NCI-H82 (cell line): ENCODE measurements at regions not wholly inside any gene's neighbourhood (a gene's known extent, or its start where the extent isn't known, plus 50 kb on each side); places are given as distances from the start of the nearest gene placed in this dataset.
"Not testable (repeated sequence)": the region's sequence is repeated elsewhere in the genome, so short reads cannot be mapped to it uniquely, and the experiment has no call there.

Experiments used
- DNase-seq: peaks from one replicate; lab custom pipeline; 2025; lab: John Stamatoyannopoulos, UW

GRCh38 chr15:47124430-47125102, 592.7 kb upstream of the SEMA6D start:
- no peak for DNase-seq

DNA sequence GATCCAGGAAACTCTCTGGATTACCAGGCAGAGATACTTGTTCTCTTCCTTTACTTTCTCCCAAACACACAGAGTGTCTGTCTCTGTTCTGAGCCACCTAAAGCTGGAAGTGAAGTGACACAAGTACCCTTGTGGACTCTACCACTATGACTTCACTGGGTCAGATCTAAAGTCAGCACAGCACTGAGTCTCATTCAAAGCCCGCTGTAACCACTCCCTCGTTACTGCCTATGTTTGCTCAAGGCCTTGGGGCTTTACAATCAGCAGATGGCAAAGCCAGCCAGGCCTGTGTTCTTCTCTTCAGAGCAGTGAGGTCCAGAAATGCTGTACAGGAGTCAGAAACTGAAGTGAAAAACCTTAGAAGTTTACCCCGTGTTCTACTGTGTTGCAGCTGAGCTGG, 588.3 kb upstream of the SEMA6D start:
- no peak for DNase-seq

GRCh38 chr15:47131450-47131849, 585.9 kb upstream of the SEMA6D start:
- DNase-seq = not testable (repeated sequence)

DNA sequence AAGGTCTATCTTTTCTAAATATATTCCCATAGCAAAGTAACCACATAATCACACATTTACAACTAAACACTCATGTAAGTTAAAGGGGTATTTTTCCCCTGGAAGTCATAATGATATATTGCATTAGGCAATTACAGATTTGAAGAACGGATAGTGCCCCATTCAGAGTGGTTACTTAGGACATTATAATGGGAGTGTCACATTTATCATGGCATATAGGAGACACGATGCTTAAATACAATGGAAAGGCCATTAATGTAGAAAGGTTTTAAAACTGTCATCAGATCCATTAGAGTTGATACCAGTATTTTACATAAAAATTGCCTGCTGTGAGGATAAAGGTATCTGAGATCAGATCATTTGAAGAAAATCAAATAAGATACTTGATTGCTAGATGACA, 582.0 kb upstream of the SEMA6D start:
- DNase-seq = no peak

GRCh38 chr15:47136236-47136635, 581.1 kb upstream of the SEMA6D start:
- peak; percentile 26 for DNase-seq

- no peak for DNase-seq
These were observed 577.3 kb upstream of the SEMA6D start for GRCh38 chr15:47139965-47140364.

DNA sequence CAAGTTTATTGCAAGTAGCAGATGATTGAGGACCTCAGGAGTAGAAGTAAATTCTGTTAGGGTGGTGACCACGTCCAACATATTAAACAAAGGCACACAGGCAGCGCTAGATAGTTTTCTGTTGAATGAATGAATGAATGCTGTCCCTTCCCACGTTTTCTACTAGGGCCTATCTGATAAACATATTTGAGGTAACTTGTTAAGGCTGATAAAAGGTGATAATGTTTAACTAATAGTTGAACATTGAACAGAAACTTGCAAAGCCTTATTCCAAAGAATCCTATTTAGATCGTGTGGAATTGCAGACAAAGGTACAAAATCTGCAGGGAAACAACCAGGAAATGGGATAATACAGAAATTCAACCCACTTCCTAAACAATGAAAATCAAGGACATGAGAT, 559.5 kb upstream of the SEMA6D start:
- no peak for DNase-seq

- DNase-seq = no peak
These were observed 558.7 kb upstream of the SEMA6D start for GRCh38 chr15:47158573-47158972.

- no peak for DNase-seq
These were observed 540.1 kb upstream of the SEMA6D start for GRCh38 chr15:47177177-47177576.

DNA sequence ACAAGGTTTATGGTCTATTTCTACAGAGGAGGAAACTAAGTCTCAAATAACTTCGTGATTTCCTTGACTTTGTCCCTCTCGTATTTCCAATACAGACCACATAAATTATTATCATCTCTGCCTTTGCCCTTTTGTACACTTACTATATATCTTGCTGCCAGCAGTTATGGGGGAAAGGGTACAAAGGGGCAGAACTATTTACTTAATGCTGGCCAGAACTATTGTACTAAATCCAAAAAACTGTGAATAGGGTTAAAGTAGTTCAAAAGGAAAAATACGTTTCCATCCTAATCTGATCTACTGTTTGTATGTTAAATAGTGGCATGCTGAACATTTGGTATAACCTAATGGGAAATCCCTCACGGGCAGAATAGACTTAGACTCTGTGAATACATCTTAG, 537.3 kb upstream of the SEMA6D start:
- DNase-seq = no peak

DNA sequence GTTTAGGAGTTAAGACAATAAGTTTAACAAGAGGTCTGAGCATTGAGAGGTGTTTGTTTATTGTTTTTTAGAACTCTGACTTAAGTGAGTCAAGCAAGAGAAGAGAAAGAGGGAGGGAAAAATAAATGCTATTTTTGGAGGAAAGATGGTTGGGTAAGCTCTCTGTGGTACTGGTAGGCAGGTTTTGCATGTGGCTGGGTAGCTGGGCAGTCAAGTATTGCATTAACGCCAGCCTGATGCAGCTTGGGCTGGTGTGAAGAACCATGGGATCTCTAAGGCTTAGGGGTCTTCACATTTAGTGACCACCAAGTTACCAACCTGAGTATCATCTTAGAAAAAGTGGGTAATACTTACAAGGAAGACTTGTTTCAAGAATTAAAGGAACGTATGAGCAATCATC, 534.5 kb upstream of the SEMA6D start:
- DNase-seq = peak; percentile 18

- DNase-seq = peak; percentile 95
These were observed 533.0 kb upstream of the SEMA6D start for GRCh38 chr15:47184003-47184907.

DNA sequence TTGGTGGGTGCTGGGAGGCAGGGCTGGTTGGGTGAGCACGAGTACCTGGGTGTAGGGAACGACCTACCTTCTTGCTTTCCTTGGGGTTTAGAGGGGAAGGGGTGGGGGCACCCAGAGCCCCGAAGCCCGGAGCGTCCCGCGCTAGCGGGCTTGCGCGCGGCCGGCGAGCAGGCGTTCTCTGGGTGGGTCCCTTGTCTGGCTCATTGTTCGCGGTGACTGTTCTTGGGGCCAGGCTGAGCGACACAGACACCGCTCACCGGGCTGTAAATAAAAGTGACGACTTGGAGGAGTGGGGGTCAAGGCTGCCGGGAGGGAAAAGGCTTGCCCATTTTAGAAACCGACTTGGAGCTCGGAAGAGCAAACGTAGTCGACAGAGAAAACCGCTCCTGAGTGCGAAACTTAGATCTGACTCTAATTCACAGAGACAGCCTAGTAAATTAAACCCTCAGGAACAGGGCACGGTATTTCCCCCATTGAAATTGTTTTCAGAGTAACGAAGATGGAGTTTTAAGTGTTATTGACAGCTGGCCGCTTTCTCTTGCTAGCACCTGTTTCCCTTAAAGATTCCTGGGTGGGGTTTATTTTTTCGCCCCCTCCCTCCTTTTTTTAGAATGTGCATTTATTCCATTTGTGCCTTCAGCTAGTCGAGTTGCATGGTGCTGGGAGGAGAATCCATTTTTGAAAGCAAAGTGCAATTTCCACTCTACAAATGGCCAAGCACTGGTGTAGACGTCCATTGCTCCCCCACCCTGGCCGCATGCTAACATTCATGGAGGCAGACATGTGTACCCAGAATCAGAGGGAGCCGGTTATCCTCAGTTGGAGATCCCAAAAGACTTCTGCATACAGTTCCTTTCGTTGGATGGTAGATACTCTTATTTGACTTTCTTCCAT, 532.1 kb upstream of the SEMA6D start:
- DNase-seq = peak; percentile 84

DNA sequence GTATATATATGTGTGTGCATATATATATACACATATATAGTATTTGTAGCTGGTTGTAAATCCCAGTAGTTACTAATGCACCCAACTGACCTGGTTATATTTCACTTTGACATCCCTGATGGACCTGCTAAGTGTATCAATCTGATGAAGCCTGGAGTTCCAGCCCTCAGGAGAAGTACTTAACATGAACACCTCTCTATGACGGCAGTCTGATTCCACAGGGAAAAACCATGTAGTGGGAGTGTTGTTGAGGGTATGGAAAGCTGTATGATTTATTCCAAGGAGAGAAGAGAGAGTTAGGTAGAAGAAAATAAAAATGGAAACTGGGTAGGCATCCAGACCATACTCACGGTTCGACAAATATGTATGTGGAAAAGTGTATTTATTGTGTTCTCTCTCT, 531.2 kb upstream of the SEMA6D start:
- peak; percentile 83 for DNase-seq

DNA sequence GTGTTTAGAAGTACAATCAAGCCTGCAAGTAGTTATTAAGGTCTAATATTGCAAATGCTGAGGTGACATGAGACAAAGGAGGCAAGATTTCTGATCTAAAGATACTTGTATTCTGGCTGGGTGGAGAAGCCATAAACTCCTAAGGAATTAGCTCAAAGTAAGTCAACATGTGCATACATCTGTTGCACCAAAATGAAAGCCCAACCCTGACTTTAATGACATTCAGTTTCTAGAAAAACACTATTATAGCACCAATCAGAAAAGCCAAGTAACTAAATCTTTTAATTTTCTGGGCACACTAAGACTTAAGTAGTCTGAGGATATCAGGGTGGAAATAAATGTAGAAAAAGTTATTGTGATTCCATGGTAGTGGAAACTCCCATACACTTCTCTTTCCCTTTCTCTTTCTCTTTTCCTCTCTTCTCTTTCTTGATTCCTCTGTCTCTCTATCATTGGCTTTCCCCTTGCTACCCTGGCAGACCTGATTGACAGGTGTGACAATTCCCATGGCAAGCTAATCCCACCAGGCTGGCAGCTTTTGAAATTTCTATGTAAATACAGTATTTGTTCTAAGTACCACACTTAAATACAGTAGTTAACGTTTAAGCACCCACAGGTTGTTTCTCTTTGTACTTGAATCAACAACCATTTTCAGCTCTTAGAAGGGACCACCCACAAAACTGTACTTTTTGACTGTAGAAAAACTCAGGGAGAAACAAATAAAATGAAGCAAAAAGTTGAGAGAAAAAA, 528.4 kb upstream of the SEMA6D start:
- DNase-seq = peak; percentile 62

- DNase-seq = peak; percentile 36
These were observed 522.6 kb upstream of the SEMA6D start for GRCh38 chr15:47194718-47195117.

- peak; percentile 97 for DNase-seq
These were observed 521.3 kb upstream of the SEMA6D start for GRCh38 chr15:47196048-47196447.

- no peak for DNase-seq
These were observed 513.3 kb upstream of the SEMA6D start for GRCh38 chr15:47203993-47204392.

- no peak for DNase-seq
These were observed 510.8 kb upstream of the SEMA6D start for GRCh38 chr15:47206358-47206978.

DNA sequence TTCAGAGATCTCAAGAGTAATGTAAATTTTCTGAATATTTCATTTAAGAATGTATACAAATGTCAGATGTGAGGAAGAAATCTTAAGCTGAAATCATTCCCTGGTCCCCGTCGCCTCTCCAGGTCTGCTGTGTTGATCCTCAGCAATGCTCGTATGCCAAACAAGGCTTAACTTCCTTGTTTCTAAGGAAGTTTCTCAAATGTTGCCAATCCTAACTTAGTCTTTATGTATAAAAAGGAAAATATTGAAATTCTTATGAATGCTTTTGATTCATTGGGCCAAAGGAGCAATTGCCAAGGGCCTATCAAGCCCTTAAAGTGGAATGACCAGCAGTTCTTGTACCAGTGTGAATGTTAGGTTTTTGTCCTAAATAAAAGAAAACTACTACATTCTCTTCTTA, 507.7 kb upstream of the SEMA6D start:
- DNase-seq = no peak
